Hematopoietic multipotent progenitor cell treated with erythropoietin and hydrocortisone succinate and interleukin-3 and kit ligand, for 4 days (in vitro differentiated cells): ENCODE measurements at regions not wholly inside any gene's neighbourhood (a gene's known extent, or its start where the extent isn't known, plus 50 kb on each side); places are given as distances from the start of the nearest gene placed in this dataset.
"Not testable (repeated sequence)": the region's sequence is repeated elsewhere in the genome, so short reads cannot be mapped to it uniquely, and the experiment has no call there.

Experiments
- DNase-seq: peaks from one replicate; pipeline ENCODE4 v3.0.0-alpha.2; 2015

GRCh38 chr13:81314461-81314860, 973.5 kb upstream of the SPRY2 start:
- DNase-seq: no peak

- no peak for DNase-seq
These were observed 965.0 kb upstream of the SPRY2 start for GRCh38 chr13:81305928-81306327.

- DNase-seq: no peak
These were observed 963.3 kb upstream of the SPRY2 start for GRCh38 chr13:81304121-81304659.

GRCh38 chr13:81302677-81303076, 961.8 kb upstream of the SPRY2 start:
- DNase-seq: no peak

- no peak for DNase-seq
These were observed 961.2 kb upstream of the SPRY2 start for GRCh38 chr13:81302125-81302524.

- no peak for DNase-seq
These were observed 954.3 kb upstream of the SPRY2 start for GRCh38 chr13:81295177-81295576.

- no peak for DNase-seq
These were observed 952.8 kb upstream of the SPRY2 start for GRCh38 chr13:81293594-81294164.

GRCh38 chr13:81283561-81283960, 942.6 kb upstream of the SPRY2 start:
- DNase-seq: no peak

GRCh38 chr13:81283062-81283461, 942.1 kb upstream of the SPRY2 start:
- no peak for DNase-seq

- peak; percentile 1 for DNase-seq
These were observed 934.8 kb upstream of the SPRY2 start for GRCh38 chr13:81275666-81276258.

GRCh38 chr13:81247711-81248110, 906.8 kb upstream of the SPRY2 start:
- DNase-seq: no peak

- DNase-seq: no peak
These were observed 905.6 kb upstream of the SPRY2 start for GRCh38 chr13:81246556-81246955.

- no peak for DNase-seq
These were observed 903.1 kb upstream of the SPRY2 start for GRCh38 chr13:81244011-81244410.

- DNase-seq: no peak
These were observed 889.5 kb upstream of the SPRY2 start for GRCh38 chr13:81230386-81230785.

- DNase-seq: not testable (repeated sequence)
These were observed 885.9 kb upstream of the SPRY2 start for GRCh38 chr13:81226830-81227229.

GRCh38 chr13:81224209-81224833, 883.4 kb upstream of the SPRY2 start:
- DNase-seq: no peak

- no peak for DNase-seq
These were observed 882.9 kb upstream of the SPRY2 start for GRCh38 chr13:81223778-81224177.

- no peak for DNase-seq
These were observed 870.8 kb upstream of the SPRY2 start for GRCh38 chr13:81211713-81212112.

GRCh38 chr13:81207636-81208035, 866.7 kb upstream of the SPRY2 start:
- DNase-seq: no peak

- DNase-seq: no peak
These were observed 866.3 kb upstream of the SPRY2 start for GRCh38 chr13:81207231-81207630.

- DNase-seq: no peak
These were observed 862.9 kb upstream of the SPRY2 start for GRCh38 chr13:81203783-81204182.

- DNase-seq: no peak
These were observed 859.0 kb upstream of the SPRY2 start for GRCh38 chr13:81199956-81200355.

- DNase-seq: no peak
These were observed 857.0 kb upstream of the SPRY2 start for GRCh38 chr13:81197966-81198365.

GRCh38 chr13:81197483-81197882, 856.6 kb upstream of the SPRY2 start:
- no peak for DNase-seq
